ENCODE measurements at regions not wholly inside any gene's neighbourhood (a gene's known extent, or its start where the extent isn't known, plus 50 kb on each side); places are given as distances from the start of the nearest gene placed in this dataset.
"Not testable (repeated sequence)": the region's sequence is repeated elsewhere in the genome, so short reads cannot be mapped to it uniquely, and the experiment has no call there.

DNA sequence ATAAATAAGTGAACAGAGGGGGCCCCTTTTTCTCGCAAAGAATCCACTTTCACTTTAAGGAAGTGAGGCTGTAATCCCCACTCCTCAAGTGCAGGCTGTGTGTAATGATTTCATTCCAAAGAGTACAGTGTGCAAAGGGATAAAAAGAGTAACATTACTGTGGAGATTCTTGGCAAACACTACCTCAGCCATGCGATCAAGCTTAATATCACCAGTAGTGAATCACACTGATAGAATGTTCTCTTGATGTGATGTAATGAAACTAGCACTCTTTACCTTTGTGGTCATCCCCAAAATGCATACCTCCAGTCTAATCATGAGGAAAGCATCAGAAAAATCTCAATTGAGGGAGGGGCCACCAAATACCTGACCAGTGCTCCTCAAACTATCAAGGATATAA, 246.1 kb upstream of the CHORDC1 start:
- DNase-seq: no peak

GRCh38 chr11:90465553-90465952, 242.7 kb upstream of the CHORDC1 start:
- no peak for DNase-seq

DNA sequence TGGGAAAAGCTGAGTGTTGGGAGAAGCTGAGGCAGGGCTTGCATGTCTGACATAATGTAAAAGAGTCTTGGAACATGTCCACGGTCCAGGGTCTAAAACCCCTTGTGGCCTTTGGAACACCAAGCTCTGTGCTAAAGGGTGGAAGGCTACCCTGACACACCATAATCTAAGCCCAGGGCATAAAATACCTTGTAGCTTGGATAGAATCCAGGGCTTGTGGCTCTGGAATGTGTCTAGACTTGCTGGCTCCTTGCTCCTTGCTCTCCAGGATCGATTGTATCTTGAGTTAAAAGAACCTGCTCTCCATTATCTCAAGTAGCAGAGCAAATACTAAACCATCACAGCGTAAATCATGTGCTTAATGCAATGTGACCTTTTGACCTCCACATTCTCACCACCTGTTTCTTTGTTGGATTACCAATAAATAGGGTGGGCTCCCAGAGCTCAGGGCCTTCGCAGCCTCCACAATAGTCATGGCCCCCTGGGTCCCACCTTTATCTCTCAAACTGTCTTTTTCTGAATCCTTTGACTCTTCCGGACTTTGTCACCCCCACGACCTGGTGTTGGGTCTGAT, 232.6 kb upstream of the CHORDC1 start:
- DNase-seq: peak; percentile 6

GRCh38 chr11:90453525-90453924, 230.7 kb upstream of the CHORDC1 start:
- no peak for DNase-seq

GRCh38 chr11:90449606-90450005, 226.8 kb upstream of the CHORDC1 start:
- no peak for DNase-seq

GRCh38 chr11:90448256-90448655, 225.4 kb upstream of the CHORDC1 start:
- DNase-seq: peak; percentile 69

DNA sequence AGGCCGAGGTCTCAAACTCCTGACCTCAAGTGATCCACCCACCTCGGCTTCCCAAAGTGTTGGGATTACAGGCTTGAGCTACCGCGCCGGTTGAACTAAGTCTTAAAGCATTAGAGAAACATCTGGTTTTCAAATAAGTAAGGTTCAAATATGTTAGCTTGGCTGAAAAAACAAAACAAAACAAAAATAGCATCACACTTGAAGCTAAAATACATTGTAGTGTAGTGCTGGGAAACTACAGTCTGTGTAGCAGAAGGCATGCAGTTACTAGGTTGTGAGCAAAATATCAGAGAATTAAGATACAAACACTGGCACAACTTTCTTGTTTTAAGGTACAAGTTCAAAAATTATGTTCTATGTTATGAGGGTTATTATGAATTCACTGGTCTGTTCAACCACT, 224.8 kb upstream of the CHORDC1 start:
- DNase-seq: no peak

- DNase-seq: no peak
Observed at GRCh38 chr11:90446207-90446606, 223.4 kb upstream of the CHORDC1 start.

DNA sequence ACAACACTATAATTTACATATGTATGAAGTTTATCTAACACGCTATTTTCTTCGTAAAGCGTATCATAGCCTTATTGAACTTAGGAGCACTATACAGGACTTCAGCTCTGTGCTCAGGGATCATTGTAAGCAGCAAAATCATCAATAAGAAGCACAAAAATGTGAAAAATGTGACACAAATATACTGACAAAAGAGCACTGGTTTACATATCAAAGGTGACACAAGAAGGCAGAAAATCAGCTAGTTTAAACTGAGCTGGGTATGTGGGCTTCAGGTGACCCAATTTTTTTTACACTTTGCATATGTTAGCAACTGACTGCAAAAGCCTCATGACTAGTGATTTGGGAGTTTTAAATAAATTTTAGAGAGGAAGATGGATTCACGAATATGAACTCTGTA, 215.2 kb upstream of the CHORDC1 start:
- DNase-seq: no peak

DNA sequence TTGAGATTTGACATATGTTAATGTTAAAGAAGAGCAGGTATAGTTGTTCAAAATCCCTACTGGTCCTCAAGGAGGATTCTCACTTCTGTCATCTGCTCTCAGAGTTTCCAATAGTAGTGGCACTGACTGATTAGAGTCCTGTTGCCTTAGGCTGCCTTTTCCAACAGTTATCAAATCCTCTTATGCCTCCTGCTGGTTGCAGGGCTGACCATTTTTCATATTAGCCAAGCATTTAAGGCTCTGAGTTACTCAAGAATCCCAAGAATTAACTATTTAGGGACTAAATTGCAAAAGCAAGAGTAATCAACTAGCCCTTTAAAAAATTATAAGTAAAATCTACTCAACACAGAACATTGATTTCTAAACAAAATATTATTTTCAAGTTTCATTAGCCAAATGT, 212.0 kb upstream of the CHORDC1 start:
- no peak for DNase-seq

DNA sequence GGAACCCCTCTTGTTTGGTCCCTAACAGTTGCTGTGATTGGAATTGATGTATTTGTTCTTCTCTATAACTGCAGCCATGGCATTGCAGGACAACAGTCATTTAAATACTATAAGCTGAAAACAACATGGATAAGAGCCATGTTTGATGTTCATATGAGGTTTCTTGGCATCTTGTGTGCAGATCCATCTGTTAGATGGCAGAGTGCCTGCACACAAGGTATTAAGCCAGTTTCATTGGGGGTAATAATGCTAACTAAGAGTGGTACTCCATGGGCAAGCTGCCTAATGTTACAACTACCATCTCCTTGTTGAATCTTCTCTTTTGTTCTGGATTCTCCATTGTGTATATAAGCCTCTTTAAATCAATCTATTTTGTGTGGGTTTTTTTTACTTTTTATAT, 206.0 kb upstream of the CHORDC1 start:
- DNase-seq: no peak

DNA sequence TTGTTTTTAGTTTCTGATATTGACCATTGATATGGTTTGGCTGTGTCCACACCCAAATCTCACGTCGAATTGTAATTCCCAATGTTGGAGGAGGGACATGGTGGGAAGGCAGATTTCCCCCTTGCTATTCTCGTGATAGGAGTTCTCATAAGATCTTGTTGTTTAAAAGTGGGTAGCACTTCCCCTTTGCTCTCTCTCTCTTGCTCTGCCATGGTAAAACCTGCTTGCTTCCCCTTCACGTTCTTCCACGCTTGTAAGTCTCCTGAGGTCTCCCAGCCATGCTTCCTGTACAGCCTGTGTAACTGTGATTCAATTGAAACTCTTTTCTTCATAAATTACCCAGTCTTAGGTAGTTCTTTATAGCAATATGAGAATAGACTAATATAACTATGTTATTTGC, 203.6 kb upstream of the CHORDC1 start:
- no peak for DNase-seq

GRCh38 chr11:90423378-90423777, 200.5 kb upstream of the CHORDC1 start:
- no peak for DNase-seq

DNA sequence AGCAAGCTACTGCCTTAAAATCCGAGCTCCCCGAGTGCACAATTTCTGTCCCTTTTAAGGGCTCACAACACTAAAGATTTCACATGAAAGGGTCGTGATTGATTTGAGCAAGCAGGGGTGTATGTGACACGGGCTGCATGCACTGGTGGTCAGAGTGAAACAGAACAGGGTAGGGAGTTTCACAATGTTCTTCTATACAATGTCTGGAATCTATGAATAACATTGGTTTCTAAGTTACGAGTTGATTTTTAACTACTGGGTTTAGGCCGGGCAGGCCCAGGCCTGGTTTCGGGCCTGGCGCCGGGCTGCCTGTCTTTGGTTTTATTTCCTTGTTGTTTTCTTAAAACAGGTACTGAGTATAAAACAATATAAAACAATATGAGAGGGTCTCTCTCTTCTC, 199.9 kb upstream of the CHORDC1 start:
- not testable (repeated sequence) for DNase-seq

- no peak for DNase-seq
Observed at GRCh38 chr11:90414221-90414620, 191.4 kb upstream of the CHORDC1 start.

DNA sequence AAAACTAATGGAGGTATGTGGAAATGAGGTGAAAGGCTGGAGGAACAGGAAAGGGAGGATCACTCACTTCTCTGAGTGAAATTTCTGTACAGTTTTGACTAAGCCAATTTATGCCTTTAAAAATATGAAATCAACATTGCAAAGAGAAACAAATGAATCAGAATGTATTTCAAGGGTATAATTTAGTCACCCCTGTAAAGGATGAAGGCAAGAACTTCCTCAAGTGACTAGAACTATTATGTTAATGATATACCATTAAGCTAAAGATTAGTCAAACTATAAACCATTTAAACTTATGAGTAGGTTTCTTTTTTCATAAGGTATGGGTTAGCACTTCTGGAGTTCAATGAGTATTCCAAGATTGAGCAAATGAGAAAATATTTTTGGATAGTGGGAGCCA, 184.5 kb upstream of the CHORDC1 start:
- no peak for DNase-seq

DNA sequence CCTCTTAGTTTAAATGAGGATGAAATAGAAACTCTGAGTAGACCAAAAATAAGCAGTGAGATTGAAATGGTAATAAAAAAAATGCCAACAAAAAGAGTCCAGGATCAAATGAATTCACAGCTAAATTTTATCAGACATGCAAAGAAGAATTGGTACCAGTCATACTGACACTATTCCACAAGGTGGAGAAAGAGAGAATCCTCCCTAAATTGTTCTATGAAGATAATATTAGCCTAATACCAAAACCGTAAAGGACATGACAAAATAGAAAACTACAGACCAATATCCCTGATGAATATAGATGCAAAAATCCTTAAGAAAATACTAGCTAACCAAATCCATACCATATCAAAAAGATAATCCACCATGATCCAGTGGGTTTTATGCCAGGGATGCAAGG, 169.8 kb upstream of the CHORDC1 start:
- no peak for DNase-seq

- DNase-seq: no peak
Observed at GRCh38 chr11:90391756-90392155, 168.9 kb upstream of the CHORDC1 start.

DNA sequence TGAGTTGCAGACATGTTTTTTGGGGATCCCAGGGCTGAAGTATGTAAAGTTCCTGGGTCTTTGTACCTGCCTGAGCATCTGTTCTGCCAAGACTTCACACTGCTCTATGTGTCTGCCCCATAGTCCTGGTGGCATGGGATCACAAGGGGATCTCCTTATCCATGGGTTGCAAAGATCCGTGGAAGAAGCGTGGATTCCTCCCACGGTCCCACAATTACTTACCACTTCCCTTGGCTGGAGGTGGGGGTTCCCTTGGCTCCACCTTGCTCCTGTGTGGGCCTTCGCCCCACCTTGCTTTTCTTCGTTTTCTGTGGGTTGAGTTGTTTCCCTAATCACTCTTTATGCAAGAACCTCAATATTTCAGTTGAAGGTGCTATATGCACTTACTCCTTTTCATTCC, 157.4 kb upstream of the CHORDC1 start:
- no peak for DNase-seq

- DNase-seq: no peak
Observed at GRCh38 chr11:90373971-90374370, 151.1 kb upstream of the CHORDC1 start.

- no peak for DNase-seq
Observed at GRCh38 chr11:90364527-90364926, 141.7 kb upstream of the CHORDC1 start.

- no peak for DNase-seq
Observed at GRCh38 chr11:90363739-90364138, 140.9 kb upstream of the CHORDC1 start.

- DNase-seq: no peak
Observed at GRCh38 chr11:90355200-90355599, 132.4 kb upstream of the CHORDC1 start.

- no peak for DNase-seq
Observed at GRCh38 chr11:90349731-90350130, 126.9 kb upstream of the CHORDC1 start.

- DNase-seq: no peak
Observed at GRCh38 chr11:90344546-90344945, 121.7 kb upstream of the CHORDC1 start.

DNA sequence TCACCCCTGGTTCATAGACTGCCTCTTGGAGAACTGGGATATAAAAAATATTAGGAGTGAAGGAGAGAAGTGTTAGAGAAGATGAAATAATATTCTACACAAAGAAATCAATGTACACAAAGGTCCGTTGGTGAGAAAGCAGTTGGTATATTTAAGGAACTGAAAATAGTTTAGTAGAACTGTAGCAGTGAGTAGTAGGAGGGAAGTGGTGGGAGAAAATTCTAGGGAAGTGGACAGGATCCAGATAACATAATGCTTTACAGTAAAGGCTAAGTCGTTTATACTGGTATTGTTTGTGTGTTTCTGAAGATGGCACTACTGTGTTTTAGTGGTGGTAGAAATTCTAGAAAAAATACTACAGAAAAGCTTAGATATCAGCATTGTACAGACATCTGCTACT, 120.8 kb upstream of the CHORDC1 start:
- no peak for DNase-seq
